Right lobe of liver (tissue), 4 donors: ENCODE measurements at regions not wholly inside any gene's neighbourhood (a gene's known extent, or its start where the extent isn't known, plus 50 kb on each side); places are given as distances from the start of the nearest gene placed in this dataset.

Source experiments
- CTCF ChIP-seq, 4 donors: fragments of 200-600 bp in 3 of 4; fragments of 450-650 bp in 1 of 4; IDR thresholded peaks; one replicate each; pipeline versions ENCODE4 v1.5.1 to v1.8.0; 2016 to 2022; ENCODE audit warnings: antibody characterized with exemption in 4 of 4, mild to moderate bottlenecking in 2 of 4
- POLR2A ChIP-seq: fragments of 450-650 bp; IDR thresholded peaks from one replicate; pipeline ENCODE4 v1.6.1; 2017; ENCODE audit warnings: antibody characterized with exemption, mild to moderate bottlenecking
- donor health status: DM: no; HTN: no; CAD: no.
- donor health status: DM: no; HTN: no; CAD: no.
- donor health status: DM: no; HTN: yes; CAD: no.

GRCh38 chr11:33530815-33531214 is 169.8 kb downstream of the C11orf91 start:
- no peak for TF ChIP-seq CTCF (IDR thresholded peaks at IDR 0.05)
- TF ChIP-seq POLR2A = no peak
